KBM-7 (cell line): ENCODE measurements at regions not wholly inside any gene's neighbourhood (a gene's known extent, or its start where the extent isn't known, plus 50 kb on each side); places are given as distances from the start of the nearest gene placed in this dataset.

Source experiments
- DNase-seq: peaks from one replicate; pipeline ENCODE4 v3.0.0-alpha.2; 2015
- in situ Hi-C: fragments of 300-500 bp; cut with MboI; formaldehyde crosslinking; loops from 2 replicates; pipeline ENCODE4 v1.14.3; 2020; ENCODE audit warnings: low sequenced_read_pairs, low pct_unique_long_range_greater_than_20kb, mixed read lengths

- in situ Hi-C loops: no loop called here
- DNase-seq: no peak
Observed at GRCh38 chr1:36692465-36693160, 209.9 kb upstream of the CSF3R start.

GRCh38 chr1:36691374-36691773 lies 208.7 kb upstream of the CSF3R start:
- DNase-seq: no peak
- in situ Hi-C loops: no loop called here

- in situ Hi-C loops: no loop called here
- DNase-seq: no peak
Observed at GRCh38 chr1:36689992-36690391, 207.3 kb upstream of the CSF3R start.

- in situ Hi-C loops: no loop called here
- DNase-seq: no peak
Observed at GRCh38 chr1:36687312-36687711, 204.6 kb upstream of the CSF3R start.

- in situ Hi-C loops: no loop called here
- DNase-seq: no peak
Observed at GRCh38 chr1:36675931-36676562, 193.3 kb upstream of the CSF3R start.

GRCh38 chr1:36675106-36675505 lies 192.4 kb upstream of the CSF3R start:
- DNase-seq: no peak
- in situ Hi-C loops: no loop called here

GRCh38 chr1:36673202-36673601 lies 190.5 kb upstream of the CSF3R start:
- DNase-seq: no peak
- in situ Hi-C loops: no loop called here

GRCh38 chr1:36669262-36669661 lies 186.5 kb upstream of the CSF3R start:
- in situ Hi-C loops: no loop called here

GRCh38 chr1:36667836-36668235 lies 185.1 kb upstream of the CSF3R start:
- DNase-seq: no peak
- in situ Hi-C loops: no loop called here

More at GRCh38 chr1:36669262-36669661, 186.5 kb upstream of the CSF3R start:
- DNase-seq: no peak

- no peak for DNase-seq
- in situ Hi-C loops: no loop called here
Observed at GRCh38 chr1:36667256-36667655, 184.5 kb upstream of the CSF3R start.

GRCh38 chr1:36665478-36666080 lies 182.9 kb upstream of the CSF3R start:
- no peak for DNase-seq
- in situ Hi-C loops: no loop called here

GRCh38 chr1:36664571-36665287 lies 182.0 kb upstream of the CSF3R start:
- in situ Hi-C loops: no loop called here

GRCh38 chr1:36663772-36664430 lies 181.2 kb upstream of the CSF3R start:
- in situ Hi-C loops: no loop called here
- no peak for DNase-seq

More at GRCh38 chr1:36664571-36665287, 182.0 kb upstream of the CSF3R start:
- no peak for DNase-seq

- in situ Hi-C loops: no loop called here
- no peak for DNase-seq
Observed at GRCh38 chr1:36658838-36659237, 176.1 kb upstream of the CSF3R start.

- no peak for DNase-seq
- in situ Hi-C loops: no loop called here
Observed at GRCh38 chr1:36657826-36658225, 175.1 kb upstream of the CSF3R start.

GRCh38 chr1:36656838-36657237 lies 174.1 kb upstream of the CSF3R start:
- no peak for DNase-seq
- in situ Hi-C loops: no loop called here

GRCh38 chr1:36656271-36656670 lies 173.6 kb upstream of the CSF3R start:
- no peak for DNase-seq
- in situ Hi-C loops: no loop called here

- in situ Hi-C loops: no loop called here
- DNase-seq: no peak
Observed at GRCh38 chr1:36654586-36654985, 171.9 kb upstream of the CSF3R start.

- in situ Hi-C loops: no loop called here
- DNase-seq: no peak
Observed at GRCh38 chr1:36653850-36654249, 171.1 kb upstream of the CSF3R start.
